ENCODE measurements at regions not wholly inside any gene's neighbourhood (a gene's known extent, or its start where the extent isn't known, plus 50 kb on each side); places are given as distances from the start of the nearest gene placed in this dataset.

GRCh38 chr6:134585517-134585873, 267.6 kb upstream of the SGK1 start:
- Histone ChIP-seq H3K9ac (no peak overlapping the region), H3K4me2 (no peak overlapping the region), H3K27me3 (ENCODE audit: insufficient read depth, low read depth) (no peaks in the 10 kb centered on the region), H3K4me3 (IDR thresholded peaks at IDR 0.05; ENCODE audit: insufficient read depth, low read depth, low read length) (no peak overlapping the region), H2AFZ (ENCODE audit: low read depth) (no peak overlapping the region), H3K79me2 (ENCODE audit: insufficient read depth, low read depth) (no peaks in the 10 kb centered on the region), H3K36me3 (ENCODE audit: insufficient read depth) (no peaks in the 10 kb centered on the region), H3K27ac (no peak overlapping the region), H4K20me1 (ENCODE audit: insufficient read depth) (no peaks in the 10 kb centered on the region), H3K4me1 (ENCODE audit: low read depth, poor library complexity, severe bottlenecking) (no peaks in the 10 kb centered on the region)
- no peak for TF ChIP-seq CTCF (conservative IDR thresholded peaks at IDR 0.05; ENCODE audit: low read depth, low read length)

GRCh38 chr6:134584847-134585516, 267.1 kb upstream of the SGK1 start:
- Histone ChIP-seq H3K27me3 (ENCODE audit: insufficient read depth, low read depth) (no peaks in the 10 kb centered on the region), H3K27ac (no peak overlapping the region), H3K79me2 (ENCODE audit: insufficient read depth, low read depth) (no peaks in the 10 kb centered on the region), H3K4me2 (no peak overlapping the region), H4K20me1 (ENCODE audit: insufficient read depth) (no peaks in the 10 kb centered on the region), H3K4me1 (ENCODE audit: low read depth, poor library complexity, severe bottlenecking) (no peaks in the 10 kb centered on the region), H3K36me3 (ENCODE audit: insufficient read depth) (no peaks in the 10 kb centered on the region), H3K4me3 (IDR thresholded peaks at IDR 0.05; ENCODE audit: insufficient read depth, low read depth, low read length) (no peak overlapping the region), H3K9ac (no peak overlapping the region), H2AFZ (ENCODE audit: low read depth) (no peak overlapping the region)
- no peak for TF ChIP-seq CTCF (conservative IDR thresholded peaks at IDR 0.05; ENCODE audit: low read depth, low read length)

GRCh38 chr6:134577998-134578397, 260.1 kb upstream of the SGK1 start:
- no peak overlapping the region for H3K4me2 ChIP-seq
- no peaks in the 10 kb centered on the region for H3K4me1 ChIP-seq (ENCODE audit: low read depth, poor library complexity, severe bottlenecking)
- no peaks in the 10 kb centered on the region for H3K27me3 ChIP-seq (ENCODE audit: insufficient read depth, low read depth)
- no peak overlapping the region for H3K4me3 ChIP-seq (IDR thresholded peaks at IDR 0.05; ENCODE audit: insufficient read depth, low read depth, low read length)
- H3K36me3 ChIP-seq (ENCODE audit: insufficient read depth) = no peaks in the 10 kb centered on the region
- H4K20me1 ChIP-seq (ENCODE audit: insufficient read depth) = no peaks in the 10 kb centered on the region
- H3K9ac ChIP-seq = no peak overlapping the region
- no peaks in the 10 kb centered on the region for H3K79me2 ChIP-seq (ENCODE audit: insufficient read depth, low read depth)
- no peak overlapping the region for H3K27ac ChIP-seq
- H2AFZ ChIP-seq (ENCODE audit: low read depth) = no peak overlapping the region
- no peak for TF ChIP-seq CTCF (conservative IDR thresholded peaks at IDR 0.05; ENCODE audit: low read depth, low read length)

GRCh38 chr6:134575221-134575620, 257.3 kb upstream of the SGK1 start:
- no peak overlapping the region for H3K27ac ChIP-seq
- H2AFZ ChIP-seq (ENCODE audit: low read depth) = no peak overlapping the region
- no peak for TF ChIP-seq CTCF (conservative IDR thresholded peaks at IDR 0.05; ENCODE audit: low read depth, low read length)
- H3K27me3 ChIP-seq (ENCODE audit: insufficient read depth, low read depth) = no peaks in the 10 kb centered on the region
- no peaks in the 10 kb centered on the region for H3K36me3 ChIP-seq (ENCODE audit: insufficient read depth)
- H3K4me1 ChIP-seq (ENCODE audit: low read depth, poor library complexity, severe bottlenecking) = no peaks in the 10 kb centered on the region
- H3K79me2 ChIP-seq (ENCODE audit: insufficient read depth, low read depth) = no peaks in the 10 kb centered on the region
- H3K4me2 ChIP-seq = no peak overlapping the region
- H3K9ac ChIP-seq = no peak overlapping the region
- H4K20me1 ChIP-seq (ENCODE audit: insufficient read depth) = no peaks in the 10 kb centered on the region
- no peak overlapping the region for H3K4me3 ChIP-seq (IDR thresholded peaks at IDR 0.05; ENCODE audit: insufficient read depth, low read depth, low read length)

Data from KMS-11 (cell line).